Caki2 (cell line): ENCODE measurements at regions not wholly inside any gene's neighbourhood (a gene's known extent, or its start where the extent isn't known, plus 50 kb on each side); places are given as distances from the start of the nearest gene placed in this dataset.
"Not testable (repeated sequence)": the region's sequence is repeated elsewhere in the genome, so short reads cannot be mapped to it uniquely, and the experiment has no call there.

Source experiments
- DNase-seq: peaks from one replicate; pipeline ENCODE4 v3.0.0-alpha.2; 2015; ENCODE audit warnings: low read depth
- in situ Hi-C: cut with HindIII; loops from 2 replicates; pipeline ENCODE4 v1.10.0; 2016; ENCODE audit warnings: low sequenced_read_pairs, low pct_unique_long_range_greater_than_20kb, mixed read lengths

- no peak for DNase-seq
- in situ Hi-C loops: no loop called here
These were observed 122.8 kb downstream of the ALDH8A1 start for GRCh38 chr6:134826889-134827737.

- in situ Hi-C loops: no loop called here
- no peak for DNase-seq
These were observed 126.2 kb downstream of the ALDH8A1 start for GRCh38 chr6:134823710-134824034.

DNA sequence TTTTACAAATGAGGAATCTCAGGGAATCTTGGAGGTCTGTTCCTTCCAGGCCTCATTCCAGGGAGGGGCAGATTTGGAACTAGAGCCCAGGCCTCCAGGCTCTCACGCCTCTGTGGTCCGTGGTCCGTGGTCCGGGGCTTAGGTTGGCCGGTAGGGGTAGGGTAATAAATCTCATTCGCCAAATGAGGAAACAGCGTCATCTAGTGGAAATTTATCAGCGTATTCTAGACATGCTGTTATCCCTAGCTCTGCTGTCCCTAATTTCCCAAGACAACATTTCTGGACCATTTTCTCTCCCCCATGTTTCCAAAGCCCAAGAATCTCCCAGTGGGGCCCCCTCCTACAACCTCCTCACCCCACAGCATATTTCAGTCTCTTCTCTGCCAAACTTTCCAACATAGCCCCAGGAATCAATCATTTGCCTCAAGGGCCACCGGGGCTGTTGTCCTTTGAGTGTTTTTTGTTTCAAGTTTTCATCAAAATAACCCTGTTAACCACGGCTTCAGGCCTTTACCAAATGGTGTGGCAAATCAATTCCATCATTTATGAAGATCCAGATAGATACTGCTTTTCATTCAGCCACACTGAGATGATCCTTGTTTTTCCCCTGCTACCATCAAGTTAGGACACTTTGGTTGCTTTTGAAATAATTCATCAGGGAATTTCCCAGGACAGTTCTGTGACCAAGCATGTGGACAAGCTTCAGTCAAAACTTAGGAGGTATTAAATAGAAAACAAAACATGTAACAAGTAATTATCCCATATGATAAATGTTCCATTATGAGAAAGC lies 126.8 kb downstream of the ALDH8A1 start:
- DNase-seq: peak; percentile 59
- in situ Hi-C loops: no loop called here

DNA sequence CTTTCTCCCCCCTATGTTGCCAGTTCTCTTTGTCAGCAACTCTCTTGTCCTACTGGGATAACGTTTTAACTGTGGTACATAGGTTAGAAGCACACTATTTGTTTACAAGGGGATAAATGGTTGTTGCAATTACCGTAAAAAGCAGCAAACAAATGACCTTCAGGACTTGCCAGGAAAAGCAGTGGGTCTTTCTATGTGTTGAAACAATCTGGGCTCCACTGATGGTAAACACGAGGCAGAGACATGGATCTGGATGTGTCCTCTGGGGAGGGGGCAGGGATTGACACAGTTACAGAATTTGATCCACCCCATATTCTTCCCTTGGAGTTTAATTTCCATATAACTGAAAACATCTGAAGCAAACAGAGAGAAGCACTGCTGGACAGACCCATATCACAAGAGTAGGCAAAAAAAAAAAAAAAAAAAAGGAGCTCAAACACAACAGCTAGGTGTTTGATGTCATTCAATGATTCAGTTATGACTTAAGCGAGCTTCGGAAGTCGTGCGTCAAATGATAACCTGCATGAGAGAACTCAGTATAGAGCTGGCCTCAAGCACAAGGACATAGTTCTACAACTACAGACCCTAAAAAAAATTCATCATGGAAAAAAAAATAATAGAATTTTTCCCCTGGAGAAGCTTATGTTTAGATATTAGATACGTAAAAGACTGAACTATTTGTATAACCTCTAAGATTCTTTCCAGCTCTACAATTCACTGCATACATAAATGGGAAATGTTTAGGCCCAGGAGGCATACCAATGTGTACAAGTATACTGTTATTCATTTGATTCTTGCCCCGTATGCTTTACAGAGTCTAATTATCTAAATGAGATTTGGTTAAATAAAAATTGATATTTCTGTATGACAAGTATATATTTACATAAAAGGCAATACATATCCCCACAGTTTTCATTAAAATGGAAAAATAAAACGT lies 127.7 kb downstream of the ALDH8A1 start:
- in situ Hi-C loops: no loop called here
- no peak for DNase-seq

GRCh38 chr6:134821397-134821796 lies 128.5 kb downstream of the ALDH8A1 start:
- in situ Hi-C loops: no loop called here
- no peak for DNase-seq

- in situ Hi-C loops: no loop called here
- DNase-seq: no peak
These were observed 129.8 kb downstream of the ALDH8A1 start for GRCh38 chr6:134819863-134820800.

- in situ Hi-C loops: no loop called here
- DNase-seq: no peak
These were observed 130.7 kb downstream of the ALDH8A1 start for GRCh38 chr6:134819236-134819635.

GRCh38 chr6:134817448-134817847 lies 132.5 kb downstream of the ALDH8A1 start:
- DNase-seq: no peak
- in situ Hi-C loops: no loop called here

DNA sequence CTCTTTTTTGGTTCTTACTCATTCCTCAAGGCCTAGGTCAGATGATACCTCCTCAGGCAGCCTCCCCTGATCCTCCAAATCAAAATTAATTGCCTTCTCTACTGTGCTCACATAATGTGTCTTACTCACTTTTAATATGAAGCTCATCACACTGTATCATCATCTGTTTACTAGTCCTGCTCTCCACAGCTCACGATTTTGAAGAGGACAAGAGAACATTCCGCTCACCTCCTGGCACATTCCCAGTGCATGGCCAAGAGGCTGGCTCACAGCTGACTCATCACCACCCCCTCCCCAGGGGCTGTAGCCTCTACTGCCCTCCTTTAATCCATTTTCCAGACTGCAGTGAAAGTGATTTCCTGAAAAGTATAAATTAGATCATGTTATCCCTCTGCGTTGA lies 133.1 kb downstream of the ALDH8A1 start:
- in situ Hi-C loops: no loop called here
- DNase-seq: no peak

DNA sequence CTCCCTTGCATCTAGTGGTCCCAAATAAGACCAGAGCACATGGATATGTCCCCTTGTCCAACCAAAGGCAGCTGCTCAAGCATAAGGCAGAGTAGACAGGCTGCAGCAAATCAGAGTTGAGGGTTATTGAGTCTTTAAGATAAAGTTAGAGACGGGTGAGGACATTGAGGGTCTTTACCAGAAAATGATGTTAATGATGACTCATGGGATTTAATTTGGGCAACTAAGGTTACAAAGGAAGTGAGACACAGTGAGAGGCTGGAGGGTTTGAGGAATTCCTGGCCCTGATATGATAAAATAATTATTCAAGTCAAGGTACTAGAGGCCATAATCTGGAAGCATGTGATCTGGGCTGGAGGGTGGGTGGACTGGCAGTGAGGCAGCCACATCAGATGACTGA lies 133.6 kb downstream of the ALDH8A1 start:
- no peak for DNase-seq
- in situ Hi-C loops: no loop called here

DNA sequence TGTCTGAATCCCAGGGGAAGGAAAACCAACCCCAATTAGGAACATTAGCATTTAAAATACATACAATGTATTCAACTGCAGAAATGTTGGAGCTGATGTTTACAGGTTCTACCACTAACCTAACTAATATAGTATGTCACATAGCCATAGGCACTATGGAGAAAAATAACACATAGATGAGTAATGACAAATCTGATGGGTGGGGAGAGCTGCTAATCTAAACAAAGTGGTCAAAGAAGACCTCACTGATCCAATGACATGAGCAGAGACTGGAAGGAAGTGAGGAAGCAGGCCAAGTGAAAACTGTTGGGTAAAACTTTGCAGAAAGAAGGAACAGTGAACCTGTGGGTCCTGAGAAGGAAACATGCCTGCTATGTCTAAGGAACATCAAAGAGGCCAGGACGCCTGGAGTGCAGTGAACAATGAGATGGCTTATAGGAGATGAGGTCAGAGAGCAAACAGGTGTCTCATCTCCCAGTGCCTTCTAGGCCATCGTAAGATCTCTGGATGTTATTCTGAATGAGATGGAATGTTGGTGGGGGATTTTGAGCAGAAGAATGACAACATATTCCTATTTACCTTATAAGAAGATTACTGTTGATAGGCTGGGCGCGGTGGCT lies 135.7 kb downstream of the ALDH8A1 start:
- in situ Hi-C loops: no loop called here
- peak; percentile 56 for DNase-seq

DNA sequence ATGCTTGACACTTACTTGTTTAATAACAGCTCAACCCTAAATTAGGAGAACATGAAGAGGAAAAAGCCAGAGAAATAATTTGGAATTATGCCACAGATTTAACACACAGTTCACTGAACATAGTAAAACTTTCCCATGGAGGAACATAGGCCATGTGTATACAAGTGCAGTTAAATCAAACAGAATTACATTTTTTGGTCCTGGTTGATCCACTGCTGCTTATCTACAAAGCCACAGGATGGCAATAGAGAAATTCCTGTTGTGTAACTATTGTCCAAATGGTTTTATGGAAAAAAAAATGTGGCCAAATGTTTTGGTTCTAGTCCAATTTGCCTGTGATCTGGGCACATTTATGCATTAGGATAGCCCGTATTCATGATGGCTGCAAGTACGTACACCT lies 136.8 kb downstream of the ALDH8A1 start:
- DNase-seq: no peak
- in situ Hi-C loops: no loop called here

- in situ Hi-C loops: no loop called here
- DNase-seq: no peak
These were observed 139.5 kb downstream of the ALDH8A1 start for GRCh38 chr6:134810402-134810801.

DNA sequence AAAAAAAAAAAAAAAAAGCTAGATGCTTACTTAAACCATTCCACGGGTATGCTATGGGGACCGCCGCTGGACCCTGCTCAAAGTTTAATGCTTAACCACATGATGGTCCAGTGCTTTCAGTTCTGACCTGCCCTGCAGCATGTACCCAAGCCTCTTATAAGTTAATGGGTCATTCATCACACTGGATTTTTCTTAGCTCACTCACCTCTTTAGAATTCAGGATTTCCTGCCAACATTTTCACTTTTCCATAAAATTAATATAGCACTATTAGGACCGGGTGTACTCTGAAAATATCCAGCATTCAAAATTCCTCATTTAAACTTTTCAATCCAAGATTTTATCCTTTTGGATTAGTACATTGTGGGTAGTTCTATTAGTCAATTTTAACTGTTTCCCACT lies 140.8 kb downstream of the ALDH8A1 start:
- in situ Hi-C loops: no loop called here
- DNase-seq: peak; percentile 88

DNA sequence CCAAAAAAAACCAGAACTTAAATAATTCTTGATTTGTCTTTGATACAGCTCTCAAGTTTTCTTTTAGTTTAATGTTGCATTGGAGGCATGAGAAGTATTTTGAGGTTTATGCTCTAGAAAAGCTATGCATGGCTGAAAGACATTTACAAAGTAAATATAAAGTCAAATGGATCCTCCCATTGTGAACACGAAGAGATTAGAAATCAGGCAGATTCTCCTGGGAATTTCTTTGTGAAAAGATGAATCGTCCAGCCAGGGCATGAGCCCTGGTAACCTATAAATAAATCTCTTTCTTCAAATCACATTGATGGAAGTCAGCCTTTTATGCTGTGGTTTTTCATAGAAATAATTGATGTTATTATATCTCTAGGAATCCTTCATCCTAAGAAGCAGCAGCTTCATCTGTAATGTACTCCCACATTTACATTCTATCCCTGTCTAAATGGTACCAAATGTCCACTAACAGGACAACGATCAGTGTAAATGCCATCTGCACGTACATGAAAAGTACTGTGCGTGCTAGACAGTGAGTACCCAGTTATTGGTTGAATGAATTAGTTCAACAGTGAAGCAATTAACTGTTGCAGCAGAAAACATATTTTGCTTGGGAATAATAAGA lies 143.6 kb downstream of the ALDH8A1 start:
- in situ Hi-C loops: no loop called here
- peak; percentile 79 for DNase-seq

GRCh38 chr6:134805168-134805567 lies 144.7 kb downstream of the ALDH8A1 start:
- DNase-seq: no peak
- in situ Hi-C loops: no loop called here

- DNase-seq, in situ Hi-C loops: not testable (repeated sequence)
These were observed 145.6 kb downstream of the ALDH8A1 start for GRCh38 chr6:134804311-134804710.
